HAP-1 (cell line): ENCODE measurements at regions not wholly inside any gene's neighbourhood (a gene's known extent, or its start where the extent isn't known, plus 50 kb on each side); places are given as distances from the start of the nearest gene placed in this dataset.

Source experiments
- DNase-seq, 2 experiments: peaks; one replicate each; pipeline ENCODE4 v3.0.0-alpha.2; 2016 to 2020; ENCODE audit warnings: low spot score in 2 of 2
- H3K27me3 ChIP-seq: fragments of 250-450 bp; sonication (Bioruptor Pico); 2 replicates; pipeline ENCODE4 v1.5.1; 2020; ENCODE audit warnings: low read depth, mild to moderate bottlenecking, moderate library complexity
- H3K36me3 ChIP-seq: fragments of 250-450 bp; sonication (Bioruptor Pico); replicated peaks from 2 replicates; pipeline ENCODE4 v1.5.1; 2020; ENCODE audit warnings: mild to moderate bottlenecking
- H3K4me1 ChIP-seq: fragments of 250-450 bp; sonication (Bioruptor Pico); 2 replicates; pipeline ENCODE4 v1.5.1; 2020; ENCODE audit warnings: mild to moderate bottlenecking
- H3K4me3 ChIP-seq: fragments of 250-450 bp; sonication (Bioruptor Pico); 2 replicates; pipeline ENCODE4 v1.5.1; 2020; ENCODE audit warnings: mild to moderate bottlenecking, moderate library complexity
- H3K9me3 ChIP-seq: fragments of 250-450 bp; sonication (Bioruptor Pico); 2 replicates; pipeline ENCODE4 v1.5.1; 2020; ENCODE audit warnings: mild to moderate bottlenecking, moderate library complexity
- in situ Hi-C: fragments of 300-500 bp; cut with MboI; formaldehyde crosslinking; loops from 3 replicates; pipeline ENCODE4 v1.14.3; 2020; ENCODE audit warnings: low sequenced_read_pairs, inconsistent platforms, mixed read lengths

GRCh38 chr4:111633663-111634266, 511.5 kb upstream of the FAM241A start:
- H3K4me3 ChIP-seq: no peak overlapping the region
- in situ Hi-C loops: loop anchor here (5.0 kb wide), 1 partner anchor 1001 kb away; no protein-coding TSS in a partner anchor
- no peaks in the 10 kb centered on the region for H3K36me3 ChIP-seq
- peaks cover 8% of the 10 kb centered on the region; the same call in 1 of the 2 replicates for H3K27me3 ChIP-seq
- DNase-seq: no peak
- H3K4me1 ChIP-seq: peaks cover 8% of the 10 kb centered on the region
- no peaks in the 10 kb centered on the region for H3K9me3 ChIP-seq

- DNase-seq: no peak
- Histone ChIP-seq H3K4me1 (peaks cover 8% of the 10 kb centered on the region), H3K4me3 (no peak overlapping the region), H3K9me3 (no peaks in the 10 kb centered on the region), H3K27me3 (peaks cover 12% of the 10 kb centered on the region; the same call in 1 of the 2 replicates), H3K36me3 (no peaks in the 10 kb centered on the region)
- in situ Hi-C loops: no loop called here
These were observed 509.6 kb upstream of the FAM241A start for GRCh38 chr4:111635646-111636045.

GRCh38 chr4:111636961-111637585, 508.2 kb upstream of the FAM241A start:
- Histone ChIP-seq H3K4me3 (no peak overlapping the region), H3K4me1 (peaks cover 4% of the 10 kb centered on the region), H3K36me3 (no peaks in the 10 kb centered on the region), H3K9me3 (no peaks in the 10 kb centered on the region), H3K27me3 (peaks cover 12% of the 10 kb centered on the region; the same call in 1 of the 2 replicates)
- DNase-seq: no peak
- in situ Hi-C loops: no loop called here

DNA sequence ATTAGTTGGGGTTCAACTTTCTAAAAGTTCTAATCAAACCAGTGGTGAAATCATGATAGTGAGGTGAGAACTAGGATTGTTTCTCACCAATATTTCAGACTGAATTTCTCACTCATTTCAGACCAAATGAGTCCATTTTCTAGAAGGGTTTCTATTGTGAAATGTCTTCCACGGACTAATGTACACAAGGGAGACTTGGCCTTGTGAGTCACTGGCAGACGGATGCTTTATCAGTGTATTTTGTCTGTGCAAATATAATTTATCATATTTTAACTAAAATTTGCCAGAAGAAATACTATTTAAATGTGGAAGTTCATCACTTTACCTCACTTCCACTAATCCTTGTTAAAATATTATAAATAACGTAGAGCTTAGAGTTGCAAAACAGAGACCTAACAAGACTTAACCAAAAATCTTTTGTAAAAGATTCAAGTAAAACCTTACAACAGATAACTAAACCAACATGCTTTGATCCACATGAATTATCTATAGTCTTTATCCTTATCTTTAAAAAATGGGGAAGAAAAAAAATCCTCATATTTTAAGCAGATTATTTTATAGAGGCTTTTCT, 506.0 kb upstream of the FAM241A start:
- DNase-seq: no peak
- no peak overlapping the region for H3K4me3 ChIP-seq
- in situ Hi-C loops: no loop called here
- no peaks in the 10 kb centered on the region for H3K9me3 ChIP-seq
- H3K36me3 ChIP-seq: no peaks in the 10 kb centered on the region
- no peaks in the 10 kb centered on the region for H3K4me1 ChIP-seq
- 0 out of 2 replicates have a peak, but pooled peaks cover 9% of the 10 kb centered on the region for H3K27me3 ChIP-seq

- DNase-seq: no peak
- in situ Hi-C loops: loop anchor here (10.0 kb wide), 1 partner anchor 395 kb away; no protein-coding TSS in a partner anchor
- no peaks in the 10 kb centered on the region for H3K36me3 ChIP-seq
- H3K4me1 ChIP-seq: no peaks in the 10 kb centered on the region
- H3K4me3 ChIP-seq: no peak overlapping the region
- H3K27me3 ChIP-seq: 0 out of 2 replicates have a peak, but pooled peaks cover 9% of the 10 kb centered on the region
- H3K9me3 ChIP-seq: no peaks in the 10 kb centered on the region
These were observed 505.4 kb upstream of the FAM241A start for GRCh38 chr4:111639876-111640275.

GRCh38 chr4:111641813-111642579, 503.3 kb upstream of the FAM241A start:
- H3K9me3 ChIP-seq: no peaks in the 10 kb centered on the region
- H3K27me3 ChIP-seq: 0 out of 2 replicates have a peak, but pooled peaks cover 5% of the 10 kb centered on the region
- no peak overlapping the region for H3K4me3 ChIP-seq
- H3K36me3 ChIP-seq: no peaks in the 10 kb centered on the region
- no peaks in the 10 kb centered on the region for H3K4me1 ChIP-seq
- in situ Hi-C loops: loop anchor here (10.0 kb wide), 1 partner anchor 393 kb away; no protein-coding TSS in a partner anchor
- DNase-seq: peak; percentile 83

DNA sequence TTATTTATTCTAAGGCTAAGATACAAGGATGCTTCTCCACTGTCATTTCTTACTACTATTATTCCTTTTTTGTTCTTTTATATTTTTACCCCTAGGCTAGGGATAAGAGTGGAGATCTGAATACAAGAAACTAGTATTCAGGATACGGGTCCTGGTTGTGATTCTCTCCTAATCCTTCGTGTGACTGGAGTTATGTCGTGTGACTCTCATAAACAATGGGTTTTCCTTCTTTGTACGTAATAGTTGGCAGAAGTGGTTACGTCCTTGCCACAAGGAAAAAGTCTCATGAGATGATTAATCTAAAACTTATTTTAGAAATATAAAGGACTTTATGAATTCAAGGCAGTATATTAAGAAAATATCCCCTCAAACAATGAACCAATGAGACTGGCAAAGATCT, 497.2 kb upstream of the FAM241A start:
- in situ Hi-C loops: loop anchor here (10.0 kb wide), 1 partner anchor 387 kb away; no protein-coding TSS in a partner anchor

DNA sequence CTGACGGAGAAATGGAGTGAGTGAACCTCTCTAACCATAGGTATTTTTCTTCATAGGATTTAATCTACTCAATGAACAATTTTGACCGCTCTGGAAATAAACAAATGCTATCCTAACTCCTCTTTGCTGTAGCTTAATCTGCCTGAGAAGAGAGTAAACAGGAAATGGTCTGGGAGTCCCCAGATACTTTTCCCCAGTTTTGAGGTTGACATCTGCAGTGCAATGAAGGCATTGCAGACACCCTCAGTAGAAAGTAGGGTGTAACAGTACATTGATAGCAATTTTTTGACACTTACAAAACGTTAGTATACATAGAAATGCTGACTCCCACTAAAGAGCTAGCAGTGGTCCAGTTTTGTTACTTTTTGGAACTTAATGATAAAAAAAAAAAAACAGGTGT, 495.9 kb upstream of the FAM241A start:
- Histone ChIP-seq H3K4me1 (peaks cover 54% of the 10 kb centered on the region), H3K4me3 (no peak overlapping the region), H3K9me3 (no peaks in the 10 kb centered on the region), H3K27me3 (no peaks in the 10 kb centered on the region), H3K36me3 (no peaks in the 10 kb centered on the region)
- in situ Hi-C loops: loop anchor here (10.0 kb wide), 1 partner anchor 385 kb away; no protein-coding TSS in a partner anchor
- DNase-seq: no peak

More for the DNA sequence above, 497.2 kb upstream of the FAM241A start:
- no peaks in the 10 kb centered on the region for H3K9me3 ChIP-seq
- H3K4me1 ChIP-seq: peaks cover 42% of the 10 kb centered on the region
- no peaks in the 10 kb centered on the region for H3K27me3 ChIP-seq
- no peak overlapping the region for H3K4me3 ChIP-seq
- no peaks in the 10 kb centered on the region for H3K36me3 ChIP-seq
- DNase-seq: no peak

DNA sequence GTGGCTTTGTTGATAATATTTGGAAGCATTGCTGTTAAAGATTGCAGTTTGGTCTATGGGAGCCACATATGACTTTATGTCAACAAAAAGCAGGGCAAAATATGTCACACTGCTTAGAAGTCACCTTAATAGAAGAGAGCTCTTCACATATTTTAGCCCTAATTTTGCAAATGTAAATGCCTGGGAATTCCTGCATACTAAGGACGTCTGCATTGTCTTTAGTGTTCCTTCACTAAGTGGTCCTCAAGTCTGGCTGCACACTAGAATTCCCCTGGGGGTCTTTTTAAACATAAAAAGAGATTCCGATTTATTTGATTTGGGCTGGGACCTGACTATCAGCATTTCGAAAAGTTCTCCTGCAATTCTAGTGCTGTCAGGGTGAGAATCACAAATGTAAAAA, 495.1 kb upstream of the FAM241A start:
- Histone ChIP-seq H3K9me3 (no peaks in the 10 kb centered on the region), H3K4me1 (peaks cover 54% of the 10 kb centered on the region), H3K27me3 (no peaks in the 10 kb centered on the region), H3K4me3 (no peak overlapping the region), H3K36me3 (no peaks in the 10 kb centered on the region)
- in situ Hi-C loops: no loop called here
- peak in 1 of 2 experiments; percentile 89 for DNase-seq

DNA sequence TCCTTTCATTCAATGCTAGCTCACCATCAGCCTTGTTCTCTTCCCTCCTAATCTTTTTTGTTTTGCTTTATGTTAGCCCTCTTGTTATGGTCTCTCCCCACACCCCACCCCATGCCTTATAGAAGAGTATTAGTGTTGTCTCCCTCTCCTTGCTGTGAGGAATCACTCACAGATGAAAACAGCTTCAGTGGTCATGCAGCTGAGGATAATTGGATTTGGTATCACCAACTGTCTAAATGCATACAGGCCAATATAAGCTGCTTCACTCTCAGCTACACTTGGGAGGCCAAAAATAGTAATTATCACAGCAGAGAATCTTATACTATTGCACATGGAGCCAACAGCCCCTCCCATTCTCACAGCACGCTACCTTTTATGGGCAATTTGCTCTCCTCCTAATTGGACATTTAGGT, 494.6 kb upstream of the FAM241A start:
- Histone ChIP-seq H3K27me3 (no peaks in the 10 kb centered on the region), H3K9me3 (no peaks in the 10 kb centered on the region), H3K4me3 (no peak overlapping the region), H3K4me1 (peaks cover 54% of the 10 kb centered on the region), H3K36me3 (no peaks in the 10 kb centered on the region)
- in situ Hi-C loops: no loop called here
- DNase-seq: peak; percentile 78 to 98

DNA sequence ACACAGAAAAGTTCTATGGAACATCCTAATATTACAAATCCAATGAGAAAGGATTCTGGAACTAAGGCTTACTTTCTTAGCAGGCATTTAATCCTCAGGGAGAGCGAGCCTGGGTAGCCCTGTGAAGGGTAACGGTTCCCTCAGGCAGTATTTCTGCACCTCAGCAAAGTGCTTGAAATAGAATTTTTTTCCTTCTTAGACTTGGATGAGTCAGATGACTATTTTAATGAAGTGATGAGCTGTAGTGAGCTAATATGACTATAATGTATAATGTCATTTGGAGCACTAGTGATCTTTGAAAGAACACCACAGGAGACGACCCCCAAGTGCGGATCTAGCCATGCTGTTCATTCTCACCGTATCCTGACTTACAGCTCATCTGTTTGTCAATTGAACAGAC, 493.0 kb upstream of the FAM241A start:
- Histone ChIP-seq H3K4me1 (peaks cover 54% of the 10 kb centered on the region), H3K36me3 (no peaks in the 10 kb centered on the region), H3K9me3 (no peaks in the 10 kb centered on the region), H3K27me3 (no peaks in the 10 kb centered on the region), H3K4me3 (no peak overlapping the region)
- peak in 1 of 2 experiments; percentile 36 for DNase-seq
- in situ Hi-C loops: no loop called here

- peaks cover 53% of the 10 kb centered on the region for H3K4me1 ChIP-seq
- in situ Hi-C loops: no loop called here
- DNase-seq: peak; percentile 52 to 86
- H3K27me3 ChIP-seq: no peaks in the 10 kb centered on the region
- no peak overlapping the region for H3K4me3 ChIP-seq
- no peaks in the 10 kb centered on the region for H3K36me3 ChIP-seq
- H3K9me3 ChIP-seq: no peaks in the 10 kb centered on the region
These were observed 492.3 kb upstream of the FAM241A start for GRCh38 chr4:111652986-111653385.

DNA sequence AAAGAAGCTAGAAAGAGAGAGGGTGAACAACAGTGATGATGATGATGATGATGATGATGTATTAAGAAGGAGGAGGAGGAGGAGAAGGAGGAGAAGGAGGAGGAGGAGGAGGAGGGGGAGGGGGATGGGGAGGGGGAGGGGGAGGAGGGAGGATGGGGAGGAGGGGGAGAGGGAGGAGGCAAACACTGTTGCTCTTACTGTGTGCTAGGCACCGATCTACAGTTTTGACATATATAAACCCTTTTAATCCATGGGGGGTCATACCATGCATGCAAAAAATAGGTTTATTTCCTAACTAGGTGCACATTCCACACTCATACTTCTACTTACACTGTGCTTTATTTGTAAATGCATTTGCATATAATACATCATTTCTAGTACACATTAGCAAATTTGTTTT, 482.8 kb upstream of the FAM241A start:
- Histone ChIP-seq H3K27me3 (no peaks in the 10 kb centered on the region), H3K4me3 (no peak overlapping the region), H3K36me3 (no peaks in the 10 kb centered on the region), H3K4me1 (no peaks in the 10 kb centered on the region), H3K9me3 (no peaks in the 10 kb centered on the region)
- no peak for DNase-seq
- in situ Hi-C loops: no loop called here
